IMR-90 (cell line): ENCODE measurements at regions not wholly inside any gene's neighbourhood (a gene's known extent, or its start where the extent isn't known, plus 50 kb on each side); places are given as distances from the start of the nearest gene placed in this dataset.

Experiments
- ATAC-seq: fragments of 200-7000 bp; cut with Tn5 transposase; 2 replicates; pipeline ENCODE4 v1.9.1; 2020; ENCODE audit warnings: low read depth, mild to moderate bottlenecking, moderate library complexity
- BruUV-seq: library from RNA; stranded (reverse); fragments of 400-500 nt; replicated peaks from 2 replicates; lab custom pipeline; 2021; lab: Mats Ljungman, UMichigan
- CTCF ChIA-PET: fragments of 300-600 bp; formaldehyde crosslinking; extraction: SDS; loops from one replicate; lab custom pipeline; 2021; ENCODE audit warnings: antibody characterized with exemption; lab: Yijun Ruan, JAX
- POLR2A ChIA-PET: fragments of 300-600 bp; sonication (Branson Sonifier 250); formaldehyde crosslinking; loops from one replicate; lab custom pipeline; 2022; ENCODE audit warnings: antibody characterized with exemption; ENCODE audit not compliant: unreplicated experiment; lab: Charles Lee
- DNase-seq: peaks from one replicate; pipeline ENCODE4 v3.0.0; 2013
- H2AFZ ChIP-seq: replicated peaks from 2 replicates; pipeline ENCODE3; 2013; ENCODE audit warnings: low read length, mild to moderate bottlenecking; ENCODE audit not compliant: poor library complexity
- H2AK5ac ChIP-seq: 2 replicates; pipeline ENCODE4 v1.6.1; 2013; ENCODE audit warnings: low read depth, low read length, inconsistent platforms
- H2AK9ac ChIP-seq: replicated peaks from 2 replicates; pipeline ENCODE3; 2013; ENCODE audit warnings: mild to moderate bottlenecking, low read depth, low read length, moderate library complexity; ENCODE audit not compliant: poor library complexity
- H2BK120ac ChIP-seq: 2 replicates; pipeline ENCODE4 v1.6.1; 2013; ENCODE audit warnings: low read depth, low read length, inconsistent platforms
- H2BK15ac ChIP-seq: 3 replicates; pipeline ENCODE4 v1.6.1; 2013; ENCODE audit warnings: low read depth, low read length, inconsistent platforms
- H2BK20ac ChIP-seq: 2 replicates; pipeline ENCODE4 v1.6.1; 2013; ENCODE audit warnings: low read depth, mild to moderate bottlenecking, inconsistent platforms, low read length, moderate library complexity
- H2BK5ac ChIP-seq: 2 replicates; pipeline ENCODE4 v1.6.1; 2013; ENCODE audit warnings: mild to moderate bottlenecking, low read depth, low read length, inconsistent platforms; ENCODE audit not compliant: poor library complexity, severe bottlenecking
- H3K14ac ChIP-seq: replicated peaks from 2 replicates; pipeline ENCODE4 v1.6.1; 2013; ENCODE audit warnings: low read depth, low read length, inconsistent platforms
- H3K18ac ChIP-seq: 2 replicates; pipeline ENCODE4 v1.6.1; 2013; ENCODE audit warnings: low read depth, low read length, control low read depth
- H3K23ac ChIP-seq: 2 replicates; pipeline ENCODE4 v1.6.1; 2013; ENCODE audit warnings: low read depth, low read length, inconsistent platforms
- H3K27ac ChIP-seq: 2 replicates; pipeline ENCODE4 v1.5.1; 2013; ENCODE audit warnings: mild to moderate bottlenecking, control low read depth, low read length; ENCODE audit not compliant: insufficient read depth
- H3K27me3 ChIP-seq: 2 replicates; pipeline ENCODE4 v1.6.1; 2013; ENCODE audit warnings: low read length; ENCODE audit not compliant: control insufficient read depth, insufficient read depth
- H3K36me3 ChIP-seq: 2 replicates; pipeline ENCODE4 v1.6.1; 2013; ENCODE audit warnings: low read length, mixed read lengths; ENCODE audit not compliant: control insufficient read depth, insufficient read depth
- H3K4ac ChIP-seq: 2 replicates; pipeline ENCODE4 v1.6.1; 2013; ENCODE audit warnings: low read depth, low read length, inconsistent platforms
- H3K4me1 ChIP-seq: 2 replicates; pipeline ENCODE4 v1.6.1; 2013; ENCODE audit warnings: low read length, mixed read lengths; ENCODE audit not compliant: control insufficient read depth, insufficient read depth
- H3K4me2 ChIP-seq: 2 replicates; pipeline ENCODE4 v1.6.1; 2013; ENCODE audit warnings: low read depth, mild to moderate bottlenecking, control low read depth, low read length, moderate library complexity
- H3K4me3 ChIP-seq: 2 replicates; pipeline ENCODE4 v1.5.1; 2013; ENCODE audit warnings: low read depth, mild to moderate bottlenecking, control low read depth, low read length, moderate library complexity; ENCODE audit not compliant: insufficient read depth
- H3K56ac ChIP-seq: 2 replicates; pipeline ENCODE4 v1.6.1; 2013; ENCODE audit warnings: low read length, inconsistent platforms; ENCODE audit not compliant: insufficient read depth; ENCODE audit errors: extremely low read depth
- H3K79me1 ChIP-seq, 2 experiments: 2 replicates each; pipeline ENCODE4 v1.6.1; 2013; ENCODE audit warnings: low read length in 2 of 2, inconsistent platforms in 1 of 2, low read depth in 1 of 2
- H3K9ac ChIP-seq: 2 replicates; pipeline ENCODE4 v1.6.1; 2013; ENCODE audit warnings: low read depth, low read length, control low read depth
- H3K9me1 ChIP-seq: 2 replicates; pipeline ENCODE4 v1.6.1; 2013; ENCODE audit warnings: low read length, inconsistent platforms; ENCODE audit not compliant: insufficient read depth
- H3K9me3 ChIP-seq: 2 replicates; pipeline ENCODE4 v1.6.1; 2013; ENCODE audit warnings: low read length; ENCODE audit not compliant: control insufficient read depth, insufficient read depth
- H4K20me1 ChIP-seq: 2 replicates; pipeline ENCODE4 v1.6.1; 2013; ENCODE audit warnings: low read length, inconsistent platforms; ENCODE audit not compliant: insufficient read depth
- H4K5ac ChIP-seq: 2 replicates; pipeline ENCODE4 v1.6.1; 2013; ENCODE audit warnings: mild to moderate bottlenecking, low read depth, low read length, control low read depth
- H4K8ac ChIP-seq, 2 experiments: 2 replicates each; pipeline ENCODE4 v1.6.1; 2013; ENCODE audit warnings: low read depth in 2 of 2, low read length in 2 of 2, control low read depth in 1 of 2, inconsistent platforms in 1 of 2
- H4K91ac ChIP-seq: 2 replicates; pipeline ENCODE4 v1.6.1; 2013; ENCODE audit warnings: low read depth, low read length, inconsistent platforms; ENCODE audit not compliant: insufficient read depth
- BHLHE40 ChIP-seq: fragments of 150-350 bp; IDR thresholded peaks from 2 replicates; pipeline ENCODE4 v1.6.1; 2016; ENCODE audit warnings: mild to moderate bottlenecking, low read depth, low read length
- CEBPB ChIP-seq: IDR thresholded peaks from 2 replicates; pipeline ENCODE4 v1.6.1; 2012; ENCODE audit warnings: low read depth, low read length, improper control_type of control experiment
- CHD1 ChIP-seq: IDR thresholded peaks from 2 replicates; pipeline ENCODE4 v1.6.1; 2012; ENCODE audit warnings: low read depth, low read length, improper control_type of control experiment
- ELK1 ChIP-seq: fragments of 150-350 bp; IDR thresholded peaks from 2 replicates; pipeline ENCODE4 v1.6.1; 2016; ENCODE audit warnings: low read depth, mild to moderate bottlenecking, low read length, moderate library complexity, borderline replicate concordance
- FOS ChIP-seq: fragments of 150-350 bp; IDR thresholded peaks from 2 replicates; pipeline ENCODE4 v1.6.1; 2016; ENCODE audit warnings: low read depth, low read length
- MAFK ChIP-seq: IDR thresholded peaks from 2 replicates; pipeline ENCODE4 v1.6.1; 2012; ENCODE audit warnings: low read depth, low read length, improper control_type of control experiment
- MAZ ChIP-seq: IDR thresholded peaks from 2 replicates; pipeline ENCODE4 v1.6.1; 2012; ENCODE audit warnings: low read depth, mild to moderate bottlenecking, low read length, improper control_type of control experiment, moderate library complexity, borderline replicate concordance
- POLR2A ChIP-seq: IDR thresholded peaks from 2 replicates; pipeline ENCODE4 v1.6.1; 2012; ENCODE audit warnings: mild to moderate bottlenecking, low read depth, low read length
- WGBS, 2 experiments: methylation state at CpG; one replicate each; pipeline versions ENCODE4 v1.1.5 to v1.1.7; 2013; ENCODE audit warnings: missing lambda C conversion rate in 2 of 2; ENCODE audit not compliant: insufficient read length in 1 of 2; ENCODE audit errors: extremely low coverage in 2 of 2; 5-methylcytosine and 5-hydroxymethylcytosine counted together
- dilution Hi-C: fragments of 300-500 bp; cut with HindIII; formaldehyde crosslinking; loops from one replicate; pipeline ENCODE4 v1.14.3; 2018; ENCODE audit warnings: low sequenced_read_pairs; ENCODE audit not compliant: unreplicated experiment
- in situ Hi-C: fragments of 300-500 bp; cut with MboI; formaldehyde crosslinking; loops from 3 replicates; pipeline ENCODE4 v1.14.3; 2019; ENCODE audit warnings: low sequenced_read_pairs, inconsistent platforms, mixed read lengths
- intact Hi-C: fragments of 100-400 bp; cut with micrococcal nuclease; formaldehyde crosslinking; loops from 2 replicates; pipeline ENCODE4 v1.10.0; 2022

GRCh38 chr10:28744069-28744768 lies 66.9 kb downstream of the BAMBI start:
- Histone ChIP-seq H4K91ac (no peak overlapping the region), H3K4me3 (no peak overlapping the region), H3K14ac (no peak overlapping the region), H4K8ac (no peak overlapping the region), H3K56ac (no peak overlapping the region), H3K36me3 (no peaks in the 10 kb centered on the region), H2AK9ac (no peak overlapping the region), H4K20me1 (no peaks in the 10 kb centered on the region), H3K27ac (no peak overlapping the region), H2BK20ac (no peak overlapping the region), H2AK5ac (no peak overlapping the region), H3K9ac (no peak overlapping the region), H3K9me1 (no peaks in the 10 kb centered on the region), H2BK120ac (no peak overlapping the region), H4K5ac (no peak overlapping the region), H3K27me3 (peaks cover 18% of the 10 kb centered on the region), H3K18ac (no peak overlapping the region), H3K4me1 (no peaks in the 10 kb centered on the region), H3K79me1 (no peaks in the 10 kb centered on the region), H3K4ac (no peak overlapping the region), H3K23ac (no peak overlapping the region), H2BK15ac (no peak overlapping the region), H3K9me3 (no peaks in the 10 kb centered on the region), H3K4me2 (no peak overlapping the region), H2BK5ac (no peak overlapping the region), H2AFZ (no peak overlapping the region)
- no peak for DNase-seq
- CTCF ChIA-PET = no interaction called here
- dilution Hi-C loops = no loop called here
- in situ Hi-C loops = no loop called here
- intact Hi-C loops = no loop called here
- POLR2A ChIA-PET = no interaction called here
- WGBS, 2 experiments = 63% methylated on average over 2 of the region's 5 CpGs; no CpG with 5 or more reads in 1 of the 2 experiments
- no peak for ATAC-seq
- no peak for TF ChIP-seq MAZ
- TF ChIP-seq BHLHE40 = no peak
- no peak for TF ChIP-seq ELK1
- no peak for TF ChIP-seq CEBPB
- TF ChIP-seq POLR2A = no peak
- TF ChIP-seq FOS = no peak
- no peak for TF ChIP-seq MAFK
- TF ChIP-seq CHD1 = no peak
- BruUV-seq = no TSS peak
